Non-pigmented ciliary epithelial cell (primary cell): ENCODE measurements at regions not wholly inside any gene's neighbourhood (a gene's known extent, or its start where the extent isn't known, plus 50 kb on each side); places are given as distances from the start of the nearest gene placed in this dataset.
"Not testable (repeated sequence)": the region's sequence is repeated elsewhere in the genome, so short reads cannot be mapped to it uniquely, and the experiment has no call there.

ENCODE experiments used
- DNase-seq: peaks from one replicate; pipeline ENCODE4 v3.0.0-alpha.2; 2010; ENCODE audit warnings: low read depth

- DNase-seq = not testable (repeated sequence)
Observed at GRCh38 chr6:86057293-86057980, 414.8 kb upstream of the SYNCRIP start.

- DNase-seq = no peak
Observed at GRCh38 chr6:86045038-86045437, 402.4 kb upstream of the SYNCRIP start.

- DNase-seq = no peak
Observed at GRCh38 chr6:86042214-86042613, 399.5 kb upstream of the SYNCRIP start.

GRCh38 chr6:86031713-86032112 lies 389.0 kb upstream of the SYNCRIP start:
- no peak for DNase-seq

- no peak for DNase-seq
Observed at GRCh38 chr6:86030875-86031274, 388.2 kb upstream of the SYNCRIP start.

- no peak for DNase-seq
Observed at GRCh38 chr6:86028776-86029175, 386.1 kb upstream of the SYNCRIP start.

GRCh38 chr6:86026890-86027289 lies 384.2 kb upstream of the SYNCRIP start:
- not testable (repeated sequence) for DNase-seq

- DNase-seq = no peak
Observed at GRCh38 chr6:86017236-86017635, 374.6 kb upstream of the SYNCRIP start.

GRCh38 chr6:86016567-86016966 lies 373.9 kb upstream of the SYNCRIP start:
- no peak for DNase-seq

GRCh38 chr6:86016077-86016476 lies 373.4 kb upstream of the SYNCRIP start:
- no peak for DNase-seq

GRCh38 chr6:86012991-86013390 lies 370.3 kb upstream of the SYNCRIP start:
- not testable (repeated sequence) for DNase-seq

- DNase-seq = no peak
Observed at GRCh38 chr6:86010915-86011786, 368.5 kb upstream of the SYNCRIP start.

GRCh38 chr6:85997206-85997605 lies 354.5 kb upstream of the SYNCRIP start:
- no peak for DNase-seq

GRCh38 chr6:85996034-85996375 lies 353.3 kb upstream of the SYNCRIP start:
- no peak for DNase-seq

- DNase-seq = no peak
Observed at GRCh38 chr6:85995339-85996033, 352.8 kb upstream of the SYNCRIP start.

- DNase-seq = no peak
Observed at GRCh38 chr6:85986681-85987080, 344.0 kb upstream of the SYNCRIP start.

- DNase-seq = no peak
Observed at GRCh38 chr6:85983032-85983659, 340.5 kb upstream of the SYNCRIP start.

GRCh38 chr6:85977661-85978060 lies 335.0 kb upstream of the SYNCRIP start:
- no peak for DNase-seq

- no peak for DNase-seq
Observed at GRCh38 chr6:85975957-85976356, 333.3 kb upstream of the SYNCRIP start.

GRCh38 chr6:85971238-85971637 lies 328.6 kb upstream of the SYNCRIP start:
- no peak for DNase-seq

- no peak for DNase-seq
Observed at GRCh38 chr6:85966828-85967227, 324.1 kb upstream of the SYNCRIP start.

GRCh38 chr6:85961746-85962145 lies 319.1 kb upstream of the SYNCRIP start:
- DNase-seq = no peak
